ENCODE measurements at regions not wholly inside any gene's neighbourhood (a gene's known extent, or its start where the extent isn't known, plus 50 kb on each side); places are given as distances from the start of the nearest gene placed in this dataset.

GRCh38 chr15:36469311-36469966, 110.0 kb upstream of the CDIN1 start:
- no peak for DNase-seq (ENCODE audit: low read depth in 2 of 2)

DNA sequence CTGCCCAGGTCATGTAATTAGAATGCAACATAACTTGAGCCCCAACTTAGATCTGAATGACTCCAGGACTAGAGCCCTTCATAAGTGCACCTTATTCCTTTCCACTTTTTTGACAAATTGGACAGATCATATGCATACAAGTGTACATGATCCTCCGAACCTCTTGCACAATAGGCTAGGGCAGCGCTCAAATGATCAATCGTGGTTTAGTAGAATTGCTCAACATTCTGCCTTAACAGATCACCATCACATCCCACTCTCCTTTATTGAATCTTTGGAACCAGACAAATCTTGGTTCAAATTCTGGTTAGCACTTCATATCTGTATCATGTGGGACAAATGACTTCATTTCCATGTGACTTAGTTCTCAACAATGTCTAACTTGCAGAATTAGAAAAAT, 106.8 kb upstream of the CDIN1 start:
- DNase-seq (ENCODE audit: low read depth in 2 of 2), result no peak

DNA sequence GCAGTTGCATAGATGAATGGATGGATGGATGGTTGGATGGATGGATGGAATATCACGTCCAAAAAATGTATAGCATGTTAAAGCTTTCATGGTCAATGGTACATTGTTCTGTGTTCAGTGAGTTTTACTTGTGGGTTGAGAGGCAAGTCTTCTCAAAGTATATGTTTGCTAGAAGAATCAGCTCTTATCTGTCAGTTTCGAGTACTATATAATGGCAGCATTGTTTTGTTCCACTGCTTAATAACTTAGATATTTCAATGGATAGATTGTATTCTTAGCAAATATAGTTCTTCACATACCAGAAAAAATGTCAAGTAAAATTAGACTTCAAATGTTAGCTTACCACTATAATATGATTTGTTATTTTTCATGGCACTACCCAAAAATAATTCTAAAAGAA, 100.9 kb upstream of the CDIN1 start:
- DNase-seq (ENCODE audit: low read depth in 2 of 2), result no peak

GRCh38 chr15:36479200-36479896, 100.1 kb upstream of the CDIN1 start:
- no peak for DNase-seq (ENCODE audit: low read depth in 2 of 2)

GRCh38 chr15:36481156-36481555, 98.3 kb upstream of the CDIN1 start:
- DNase-seq (ENCODE audit: low read depth in 2 of 2), result no peak

DNA sequence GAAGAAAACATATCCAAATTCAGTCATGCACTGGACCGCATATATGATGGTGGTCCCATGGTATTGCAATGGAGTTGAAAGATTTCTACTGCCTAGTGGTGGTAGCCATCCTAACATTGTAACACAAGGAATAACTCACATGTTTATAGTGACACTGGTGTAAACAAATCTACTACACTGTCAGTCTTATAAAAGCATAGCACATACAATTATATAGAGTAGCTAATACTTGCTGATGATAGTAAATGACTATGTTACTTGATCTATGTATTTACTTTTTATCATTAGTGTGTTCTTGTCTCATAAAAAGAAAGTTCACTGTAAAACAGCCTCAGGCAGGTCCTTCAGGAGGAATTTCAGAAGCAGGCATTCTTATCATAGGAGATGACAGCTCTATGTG, 96.0 kb upstream of the CDIN1 start:
- no peak for DNase-seq (ENCODE audit: low read depth in 2 of 2)

GRCh38 chr15:36484038-36484778, 95.2 kb upstream of the CDIN1 start:
- DNase-seq (ENCODE audit: low read depth in 2 of 2), result no peak

- DNase-seq (ENCODE audit: low read depth in 2 of 2), result no peak
These were observed 87.5 kb upstream of the CDIN1 start for GRCh38 chr15:36491912-36492311.

GRCh38 chr15:36495456-36495991, 83.9 kb upstream of the CDIN1 start:
- no peak for DNase-seq (ENCODE audit: low read depth in 2 of 2)

- DNase-seq (ENCODE audit: low read depth in 2 of 2), result no peak
These were observed 81.5 kb upstream of the CDIN1 start for GRCh38 chr15:36497901-36498300.

GRCh38 chr15:36498401-36498800, 81.0 kb upstream of the CDIN1 start:
- no peak for DNase-seq (ENCODE audit: low read depth in 2 of 2)

DNA sequence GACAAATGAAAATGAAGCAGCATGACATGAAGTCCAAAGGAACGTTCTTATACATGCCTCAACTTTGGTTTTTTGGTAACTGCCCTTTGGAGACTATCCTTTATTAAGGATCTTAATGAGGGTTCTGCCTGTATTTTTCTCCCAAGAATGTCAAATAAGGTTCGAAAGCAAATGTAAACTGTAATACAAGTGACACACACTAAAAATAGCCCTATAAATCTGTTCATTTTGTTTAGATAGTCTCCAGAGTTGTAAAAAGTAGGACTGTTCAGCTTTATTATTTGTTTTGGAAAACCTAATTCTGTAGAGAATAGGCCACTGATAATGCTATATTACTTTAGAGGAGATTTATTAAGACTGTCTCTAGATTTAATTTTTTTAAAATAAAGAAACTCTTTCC, 80.5 kb upstream of the CDIN1 start:
- no peak for DNase-seq (ENCODE audit: low read depth in 2 of 2)

DNA sequence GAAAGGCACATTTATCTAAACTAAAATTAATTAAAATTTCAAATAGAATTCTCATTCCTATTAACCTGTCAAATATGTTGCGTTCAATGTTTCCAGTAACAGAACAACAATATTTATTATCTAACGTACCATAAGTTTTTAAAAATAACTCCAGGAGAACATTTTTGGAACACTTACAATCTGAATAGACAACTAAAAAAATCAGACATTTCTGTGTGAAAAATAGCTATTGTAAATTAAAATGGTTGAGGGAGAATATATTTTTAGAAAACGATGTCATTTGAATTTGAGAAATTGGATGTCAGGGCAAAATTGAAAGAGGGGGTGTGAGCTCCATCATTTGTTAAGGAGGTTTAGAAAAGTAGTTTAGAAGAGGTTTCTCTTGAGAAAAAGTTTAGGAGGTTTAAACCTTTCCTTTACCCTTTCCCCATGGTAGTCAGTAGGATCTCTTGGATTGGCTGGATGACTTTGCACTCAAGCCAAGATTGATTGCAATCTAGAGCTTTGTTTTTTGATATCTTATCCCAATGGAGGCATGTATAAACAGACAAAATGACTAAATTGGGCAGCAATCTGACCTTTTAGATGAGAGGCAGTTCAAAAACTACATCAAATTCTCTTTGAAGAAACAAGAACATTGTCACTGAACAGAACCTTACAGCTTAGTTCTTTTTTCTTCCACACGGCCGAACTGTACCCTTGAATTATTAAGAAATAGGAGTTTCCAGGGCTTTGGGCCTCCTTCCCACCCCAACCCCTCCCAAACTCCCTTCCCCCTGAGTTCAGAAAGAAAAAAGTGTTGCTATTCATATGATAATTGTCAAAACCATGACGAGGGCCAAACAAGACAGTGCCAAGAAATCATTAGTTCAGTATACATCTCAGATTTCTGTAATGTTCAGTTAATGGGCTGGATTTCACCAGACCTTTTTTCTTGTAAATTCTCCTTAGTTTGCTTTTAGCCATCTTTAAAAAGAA, 79.7 kb upstream of the CDIN1 start:
- DNase-seq (ENCODE audit: low read depth in 2 of 2), result no peak

DNA sequence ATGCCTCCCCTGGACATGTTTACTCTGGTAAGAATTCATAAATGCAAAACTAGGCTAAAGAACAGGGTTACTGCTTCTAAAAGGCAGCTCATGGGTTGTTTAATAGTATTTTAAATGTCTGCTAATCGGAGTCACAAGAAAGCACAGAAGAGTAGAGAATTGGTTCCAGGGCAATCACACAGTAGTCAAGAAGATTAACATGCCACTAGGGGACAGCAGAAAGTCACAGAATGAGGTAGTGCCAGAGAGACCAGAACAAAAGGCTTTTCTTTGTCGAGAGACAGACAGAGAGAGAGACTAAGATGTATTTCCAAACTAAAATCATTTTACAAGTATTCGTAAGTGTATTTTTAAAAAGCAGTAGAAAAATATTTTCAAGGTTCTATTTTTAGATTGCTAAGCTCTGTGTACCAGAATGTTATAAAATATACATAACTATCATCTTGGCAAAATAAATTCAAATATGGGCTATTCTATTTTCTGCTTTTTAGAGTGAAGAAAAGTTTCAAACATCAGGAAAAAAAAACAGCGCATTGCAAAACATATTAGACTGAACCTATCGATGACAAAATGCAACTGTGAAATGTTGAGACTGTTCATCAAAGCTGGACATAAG, 78.3 kb upstream of the CDIN1 start:
- DNase-seq (ENCODE audit: low read depth in 2 of 2), result no peak

DNA sequence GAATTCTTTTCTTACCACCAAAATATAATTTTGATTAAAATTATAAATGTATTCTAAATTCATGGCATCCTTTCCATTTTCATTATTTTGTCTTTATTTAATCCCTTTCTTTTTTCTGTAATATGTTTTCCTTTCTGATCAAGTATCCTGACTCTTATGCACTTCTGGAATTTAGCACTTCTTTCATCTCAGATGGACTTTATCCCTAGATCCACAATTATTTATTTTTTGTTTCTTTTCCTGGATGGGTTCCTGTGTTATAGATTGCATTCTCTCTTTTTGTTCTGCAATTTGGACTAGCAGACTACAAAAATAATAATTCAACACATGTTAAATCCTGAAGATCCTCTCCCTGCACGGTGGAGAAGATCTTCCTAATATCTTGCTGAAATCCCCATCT, 76.9 kb upstream of the CDIN1 start:
- DNase-seq (ENCODE audit: low read depth in 2 of 2), result no peak

GRCh38 chr15:36506733-36507356, 72.6 kb upstream of the CDIN1 start:
- no peak for DNase-seq (ENCODE audit: low read depth in 2 of 2)

- no peak for DNase-seq (ENCODE audit: low read depth in 2 of 2)
These were observed 72.0 kb upstream of the CDIN1 start for GRCh38 chr15:36507458-36507857.

- DNase-seq (ENCODE audit: low read depth in 2 of 2), result no peak
These were observed 67.8 kb upstream of the CDIN1 start for GRCh38 chr15:36511594-36511993.

DNA sequence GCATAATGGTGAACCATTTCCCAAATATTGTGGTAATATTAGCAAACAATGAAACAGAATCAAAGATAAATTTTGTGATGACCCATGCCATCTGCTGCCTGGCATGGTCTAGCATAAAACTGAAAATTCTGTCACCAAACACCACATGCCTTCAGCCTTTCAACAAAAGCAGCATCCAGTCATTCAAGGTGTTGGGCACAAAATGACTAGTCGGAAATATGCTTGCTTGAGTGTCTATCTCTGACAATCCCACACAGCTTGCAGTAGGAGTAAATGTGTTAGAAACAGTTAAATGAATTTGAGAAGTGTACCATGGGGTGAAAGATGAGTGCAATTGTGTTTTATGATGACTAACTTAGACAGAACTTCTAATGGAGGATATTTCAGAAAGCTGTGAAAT, 61.7 kb upstream of the CDIN1 start:
- DNase-seq (ENCODE audit: low read depth in 2 of 2), result no peak

DNA sequence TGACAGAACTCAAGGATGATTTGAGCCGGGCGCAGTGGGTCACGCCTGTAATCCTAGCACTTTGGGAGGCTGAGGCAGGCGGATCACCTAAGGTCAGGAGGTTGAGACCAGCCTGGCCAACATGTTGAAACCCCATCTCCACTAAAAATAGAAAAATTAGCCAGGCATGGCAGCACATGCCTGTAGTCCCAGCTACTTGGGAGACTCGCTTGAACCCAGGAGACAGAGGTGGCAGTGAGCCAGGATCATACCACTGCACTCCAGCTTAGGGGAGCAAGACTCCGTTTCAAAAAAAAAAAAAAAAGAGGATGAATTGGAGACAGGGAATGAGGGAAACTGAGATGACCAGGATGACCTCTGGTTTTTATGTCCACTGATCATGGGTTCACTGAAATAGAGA, 60.4 kb upstream of the CDIN1 start:
- no peak for DNase-seq (ENCODE audit: low read depth in 2 of 2)

GRCh38 chr15:36525430-36525829, 54.0 kb upstream of the CDIN1 start:
- no peak for DNase-seq (ENCODE audit: low read depth in 2 of 2)
